GM12878 (cell line): ENCODE measurements at regions not wholly inside any gene's neighbourhood (a gene's known extent, or its start where the extent isn't known, plus 50 kb on each side); places are given as distances from the start of the nearest gene placed in this dataset.

Experiments used
- ATAC-seq: fragments of 200-7000 bp; cut with Tn5 transposase; 3 replicates; pipeline ENCODE4 v1.9.1; 2020; ENCODE audit warnings: mild to moderate bottlenecking, moderate library complexity
- BruUV-seq: library from RNA; stranded (reverse); fragments of 400-500 nt; replicated peaks from 2 replicates; lab custom pipeline; 2021; lab: Mats Ljungman, UMichigan
- CTCF ChIA-PET: fragments of 300-600 bp; sonication (Branson Sonifier 250); formaldehyde crosslinking; extraction: SDS; loops from one replicate; lab custom pipeline; 2021; ENCODE audit warnings: inconsistent platforms; lab: Yijun Ruan, JAX
- POLR2A ChIA-PET: fragments of 350-600 bp; formaldehyde crosslinking; extraction: SDS; loops from one replicate; lab custom pipeline; 2021; ENCODE audit warnings: inconsistent platforms; lab: Charles Lee
- RAD21 ChIA-PET: fragments of 300-600 bp; sonication (Branson Sonifier 250); formaldehyde crosslinking; loops from one replicate; lab custom pipeline; 2023; ENCODE audit warnings: antibody characterized with exemption; ENCODE audit not compliant: unreplicated experiment; lab: Charles Lee
- SMC1A ChIA-PET: fragments of 300-600 bp; sonication (Branson Sonifier 250); formaldehyde crosslinking; loops from one replicate; lab custom pipeline; 2023; ENCODE audit not compliant: unreplicated experiment, uncharacterized antibody; lab: Charles Lee
- DNase-seq: peaks from one replicate; pipeline ENCODE4 v3.0.0-alpha.2; 2011; ENCODE audit warnings: low read depth, low spot score
- FAIRE-seq: peaks from 3 replicates; lab custom pipeline; 2011; peaks lifted over from hg19 to GRCh38; lab: Jason Lieb, UNC
- H2AFZ ChIP-seq: 2 replicates; pipeline ENCODE4 v1.6.0; 2011; ENCODE audit warnings: low read depth, low read length, control low read depth; ENCODE audit not compliant: control insufficient read depth
- H3K27ac ChIP-seq: 2 replicates; pipeline ENCODE4 v1.5.1; 2011; ENCODE audit warnings: control low read depth; ENCODE audit not compliant: control insufficient read depth, insufficient read depth
- H3K27me3 ChIP-seq, 2 experiments: replicated peaks in 1 of 2; 2 replicates each; pipeline versions ENCODE4 v1.6.0 to v1.6.1; 2011; ENCODE audit warnings: low read length in 1 of 2; ENCODE audit not compliant: control insufficient read depth in 2 of 2, insufficient read depth in 2 of 2
- H3K36me3 ChIP-seq, 2 experiments: 2 replicates each; pipeline ENCODE4 v1.5.1; 2011; ENCODE audit warnings: low read length in 1 of 2; ENCODE audit not compliant: control insufficient read depth in 2 of 2, insufficient read depth in 2 of 2
- H3K4me1 ChIP-seq: 2 replicates; pipeline ENCODE4 v1.6.1; 2011; ENCODE audit warnings: mild to moderate bottlenecking, low read length, moderate library complexity, mixed read lengths; ENCODE audit not compliant: control insufficient read depth, insufficient read depth
- H3K4me2 ChIP-seq: 2 replicates; pipeline ENCODE4 v1.6.0; 2011; ENCODE audit warnings: control low read depth; ENCODE audit not compliant: control insufficient read depth, insufficient read depth
- H3K4me3 ChIP-seq: fragments of 200-600 bp; sonication (generic); 2 replicates; pipeline ENCODE4 v1.5.1; 2016
- H3K79me2 ChIP-seq: 2 replicates; pipeline ENCODE4 v1.6.0; 2011; ENCODE audit warnings: low read length; ENCODE audit not compliant: control insufficient read depth, insufficient read depth
- H3K9ac ChIP-seq: 2 replicates; pipeline ENCODE4 v1.8.0; 2011; ENCODE audit warnings: low read length, control low read depth, mixed read lengths; ENCODE audit not compliant: control insufficient read depth, insufficient read depth
- H3K9me3 ChIP-seq: replicated peaks from 3 replicates; pipeline ENCODE4 v1.5.1; 2011; ENCODE audit warnings: mild to moderate bottlenecking, low read length; ENCODE audit not compliant: control insufficient read depth, insufficient read depth
- H4K20me1 ChIP-seq: 2 replicates; pipeline ENCODE4 v1.6.0; 2011; ENCODE audit not compliant: control insufficient read depth, insufficient read depth
- CTCF ChIP-seq, 3 experiments: IDR thresholded peaks in 2 of 3; conservative IDR thresholded peaks in 1 of 3; 2 replicates each; pipeline ENCODE4 v1.5.1; 2011; ENCODE audit warnings: low read depth in 3 of 3, low read length in 3 of 3, mild to moderate bottlenecking in 3 of 3, control low read depth in 2 of 3, moderate library complexity in 2 of 3, inconsistent platforms in 1 of 3, mixed read lengths in 1 of 3; ENCODE audit not compliant: control insufficient read depth in 2 of 3, insufficient read depth in 1 of 3; ENCODE audit errors: extremely low read depth in 1 of 3
- EZH2 ChIP-seq: IDR thresholded peaks from 2 replicates; pipeline ENCODE4 v1.6.1; 2012; ENCODE audit warnings: low read depth, mild to moderate bottlenecking, control low read depth, inconsistent platforms, low read length, borderline replicate concordance; ENCODE audit not compliant: control insufficient read depth
- GABPA ChIP-seq: IDR thresholded peaks from 2 replicates; pipeline ENCODE4 v1.6.1; 2014; ENCODE audit warnings: antibody characterized with exemption, low read depth, mild to moderate bottlenecking, inconsistent platforms
- JUND ChIP-seq: IDR thresholded peaks from 2 replicates; pipeline ENCODE4 v1.6.1; 2012; ENCODE audit warnings: low read depth, mild to moderate bottlenecking, low read length, improper control_type of control experiment, moderate library complexity
- NR2C2 ChIP-seq: IDR thresholded peaks from 2 replicates; pipeline ENCODE4 v1.6.1; 2011; ENCODE audit warnings: borderline replicate concordance, low read depth; ENCODE audit not compliant: control insufficient read depth, insufficient read length
- PAX5 ChIP-seq: IDR thresholded peaks from 2 replicates; pipeline ENCODE4 v1.6.1; 2011; ENCODE audit warnings: low read depth, low read length, borderline replicate concordance
- POLR2AphosphoS5 ChIP-seq: IDR thresholded peaks from 2 replicates; pipeline ENCODE4 v1.6.1; 2011; ENCODE audit warnings: mild to moderate bottlenecking, low read length, inconsistent platforms
- POU2F2 ChIP-seq: IDR thresholded peaks from 3 replicates; pipeline ENCODE4 v1.6.1; 2011; ENCODE audit warnings: low read depth, mild to moderate bottlenecking, low read length, borderline replicate concordance
- RB1 ChIP-seq: fragments of 450-650 bp; formaldehyde crosslinking; IDR thresholded peaks from 2 replicates; pipeline ENCODE4 v1.6.1; 2017; ENCODE audit warnings: mild to moderate bottlenecking, borderline replicate concordance
- SIN3A ChIP-seq: IDR thresholded peaks from 2 replicates; pipeline ENCODE4 v1.6.1; 2012; ENCODE audit warnings: low read depth, low read length, improper control_type of control experiment
- USF2 ChIP-seq: IDR thresholded peaks from 2 replicates; pipeline ENCODE4 v1.6.1; 2011; ENCODE audit warnings: low read depth, low read length, improper control_type of control experiment, borderline replicate concordance
- WGBS: methylation state at CpG from one replicate; pipeline ENCODE4 v1.1.6; 2016; ENCODE audit warnings: low lambda C conversion rate; ENCODE audit not compliant: insufficient replicate concordance, insufficient coverage; ENCODE audit errors: missing lambda C conversion rate; 5-methylcytosine and 5-hydroxymethylcytosine counted together
- in situ Hi-C: fragments of 300-500 bp; cut with MboI; formaldehyde crosslinking; loops from 9 replicates; pipeline ENCODE4 v1.14.3; 2018; ENCODE audit warnings: mixed read lengths
- intact Hi-C: fragments of 100-400 bp; cut with micrococcal nuclease; formaldehyde crosslinking; loops from one replicate; pipeline ENCODE4 v1.14.2; 2022; ENCODE audit not compliant: unreplicated experiment
- TF ChIP-seq, protein P1 (sequence below): fragments of 450-650 bp; formaldehyde crosslinking; IDR thresholded peaks from 2 replicates; pipeline ENCODE4 v1.5.0; 2022; ENCODE audit warnings: mild to moderate bottlenecking, missing genetic modification characterization

DNA sequence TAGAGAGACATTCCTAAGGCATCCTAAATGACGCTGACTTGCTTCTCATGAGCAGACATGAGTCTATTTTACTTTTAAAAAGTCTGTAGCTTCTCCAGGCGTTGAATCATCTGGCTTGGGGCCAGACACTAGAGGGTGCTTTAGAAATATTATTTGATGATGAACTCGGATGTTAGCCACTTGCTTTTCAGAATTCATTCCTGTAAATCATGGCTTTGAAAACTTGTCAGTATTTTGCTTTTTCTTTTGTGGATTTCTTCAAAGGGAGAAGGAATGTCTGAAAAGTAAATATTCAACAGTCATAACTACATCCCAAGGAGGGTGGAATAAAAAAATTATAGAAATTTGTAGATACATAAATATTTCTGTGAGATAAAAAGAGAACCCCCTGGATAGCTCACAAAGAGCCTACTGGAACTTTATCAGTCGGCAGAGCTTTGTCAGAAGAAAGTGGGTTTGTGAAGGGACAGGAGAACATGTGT, 370.8 kb downstream of the OSR1 start:
- Histone ChIP-seq H2AFZ (no peak overlapping the region), H3K36me3 (no peaks in the 10 kb centered on the region), H3K9me3 (no peaks in the 10 kb centered on the region), H3K4me1 (no peaks in the 10 kb centered on the region), H3K27ac (no peak overlapping the region), H3K79me2 (no peaks in the 10 kb centered on the region), H3K4me2 (no peak overlapping the region), H3K4me3 (no peak overlapping the region), H4K20me1 (no peaks in the 10 kb centered on the region), H3K9ac (no peak overlapping the region), H3K27me3 (no peaks in the 10 kb centered on the region)
- POLR2A ChIA-PET = no interaction called here
- intact Hi-C loops (no loop called here), in situ Hi-C loops (no loop called here)
- ATAC-seq (no peak), DNase-seq (no peak), FAIRE-seq (no peak)
- CTCF ChIA-PET = interaction anchor here (0.6 kb wide), 1 partner anchor 20 kb away, joined by 3 read pairs; no protein-coding TSS in a partner anchor
- BruUV-seq = no TSS peak
- WGBS = 14% methylated on average over 4 of the region's 4 CpGs
- SMC1A ChIA-PET = no interaction called here
- RAD21 ChIA-PET = no interaction called here
- TF ChIP-seq SIN3A (no peak), EZH2 (no peak), NR2C2 (no peak), GABPA (no peak), RB1 (no peak), CTCF (IDR thresholded peaks at IDR 0.05 in 2 of 3, conservative IDR thresholded peaks at IDR 0.05 in 1 of 3; ENCODE audit: control insufficient read depth in 2 of 3, extremely low read depth in 1 of 3, insufficient read depth in 1 of 3, low read depth in 3 of 3, low read length in 3 of 3) (no peak; a peak in 1 of 6 replicates), PAX5 (no peak), POLR2AphosphoS5 (no peak), USF2 (no peak), JUND (no peak), POU2F2 (no peak)
- TF ChIP-seq, protein P1, sequence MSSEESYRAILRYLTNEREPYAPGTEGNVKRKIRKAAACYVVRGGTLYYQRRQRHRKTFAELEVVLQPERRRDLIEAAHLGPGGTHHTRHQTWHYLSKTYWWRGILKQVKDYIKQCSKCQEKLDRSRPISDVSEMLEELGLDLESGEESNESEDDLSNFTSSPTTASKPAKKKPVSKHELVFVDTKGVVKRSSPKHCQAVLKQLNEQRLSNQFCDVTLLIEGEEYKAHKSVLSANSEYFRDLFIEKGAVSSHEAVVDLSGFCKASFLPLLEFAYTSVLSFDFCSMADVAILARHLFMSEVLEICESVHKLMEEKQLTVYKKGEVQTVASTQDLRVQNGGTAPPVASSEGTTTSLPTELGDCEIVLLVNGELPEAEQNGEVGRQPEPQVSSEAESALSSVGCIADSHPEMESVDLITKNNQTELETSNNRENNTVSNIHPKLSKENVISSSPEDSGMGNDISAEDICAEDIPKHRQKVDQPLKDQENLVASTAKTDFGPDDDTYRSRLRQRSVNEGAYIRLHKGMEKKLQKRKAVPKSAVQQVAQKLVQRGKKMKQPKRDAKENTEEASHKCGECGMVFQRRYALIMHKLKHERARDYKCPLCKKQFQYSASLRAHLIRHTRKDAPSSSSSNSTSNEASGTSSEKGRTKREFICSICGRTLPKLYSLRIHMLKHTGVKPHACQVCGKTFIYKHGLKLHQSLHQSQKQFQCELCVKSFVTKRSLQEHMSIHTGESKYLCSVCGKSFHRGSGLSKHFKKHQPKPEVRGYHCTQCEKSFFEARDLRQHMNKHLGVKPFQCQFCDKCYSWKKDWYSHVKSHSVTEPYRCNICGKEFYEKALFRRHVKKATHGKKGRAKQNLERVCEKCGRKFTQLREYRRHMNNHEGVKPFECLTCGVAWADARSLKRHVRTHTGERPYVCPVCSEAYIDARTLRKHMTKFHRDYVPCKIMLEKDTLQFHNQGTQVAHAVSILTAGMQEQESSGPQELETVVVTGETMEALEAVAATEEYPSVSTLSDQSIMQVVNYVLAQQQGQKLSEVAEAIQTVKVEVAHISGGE = no peak
